ENCODE measurements at regions not wholly inside any gene's neighbourhood (a gene's known extent, or its start where the extent isn't known, plus 50 kb on each side); places are given as distances from the start of the nearest gene placed in this dataset.

GRCh38 chr6:93471281-93471680 is 51.9 kb upstream of the EPHA7 start:
- TF ChIP-seq CREB1 (IDR thresholded peaks at IDR 0.05; ENCODE audit: low read depth) (no peak), EGR1 (IDR thresholded peaks at IDR 0.05) (no peak), USF1 (IDR thresholded peaks at IDR 0.05) (no peak), RAD21 (IDR thresholded peaks at IDR 0.05; ENCODE audit: low read depth) (no peak), MAX (IDR thresholded peaks at IDR 0.05) (no peak), TAF1 (IDR thresholded peaks at IDR 0.05; ENCODE audit: low read depth) (no peak), REST (IDR thresholded peaks at IDR 0.05; ENCODE audit: low read depth) (no peak), EP300 (IDR thresholded peaks at IDR 0.05; ENCODE audit: borderline replicate concordance) (no peak), FOXM1 (IDR thresholded peaks at IDR 0.05; ENCODE audit: borderline replicate concordance, low read depth) (no peak), NFIC (IDR thresholded peaks at IDR 0.05) (no peak), TEAD4 (IDR thresholded peaks at IDR 0.05) (no peak), ZBTB7A (IDR thresholded peaks at IDR 0.05; ENCODE audit: low read depth) (no peak), CEBPB (IDR thresholded peaks at IDR 0.05) (no peak), YY1 (IDR thresholded peaks at IDR 0.05; ENCODE audit: low read depth) (no peak)
